Heart left ventricle (tissue), 16 donors: ENCODE measurements at regions not wholly inside any gene's neighbourhood (a gene's known extent, or its start where the extent isn't known, plus 50 kb on each side); places are given as distances from the start of the nearest gene placed in this dataset.
A peak's percentile ranks its signal among the peaks of the same experiment; 100 is the strongest.

ENCODE experiments used
- ATAC-seq, 4 donors: fragments of 200-7000 bp; cut with Tn5 transposase; one replicate each; pipeline ENCODE4 v1.9.1; 2020 to 2022; ENCODE audit warnings: moderate library complexity in 4 of 4, mild to moderate bottlenecking in 3 of 4, moderate number of reproducible peaks in 1 of 4
- DNase-seq, 5 donors: peaks; one replicate each; pipeline ENCODE4 v3.0.0-alpha.2; 2020
- H3K27ac ChIP-seq, 12 donors: fragments of 200-600 bp; sonication (generic) in 4 of 12; one replicate each; pipeline versions ENCODE4 v1.5.0 to v1.8.0; 2016 to 2022; ENCODE audit warnings: mild to moderate bottlenecking in 2 of 12
- H3K27me3 ChIP-seq, 9 donors: fragments of 200-600 bp; sonication (generic) in 2 of 9; one replicate each; pipeline versions ENCODE4 v1.5.1 to v1.8.0; 2016 to 2022; ENCODE audit warnings: mild to moderate bottlenecking in 3 of 9
- H3K36me3 ChIP-seq, 9 donors: fragments of 200-600 bp; sonication (generic) in 2 of 9; one replicate each; pipeline versions ENCODE4 v1.5.0 to v1.8.0; 2018 to 2022; ENCODE audit warnings: mild to moderate bottlenecking in 2 of 9
- H3K4me1 ChIP-seq, 12 donors: fragments of 200-600 bp; sonication (generic) in 4 of 12; one replicate each; pipeline versions ENCODE4 v1.5.0 to v1.8.0; 2016 to 2022; ENCODE audit warnings: mild to moderate bottlenecking in 3 of 12
- H3K4me3 ChIP-seq, 12 donors: fragments of 200-600 bp; sonication (generic) in 4 of 12; one replicate each; pipeline versions ENCODE4 v1.5.0 to v1.8.0; 2017 to 2022; ENCODE audit warnings: mild to moderate bottlenecking in 9 of 12, moderate library complexity in 4 of 12
- H3K9me3 ChIP-seq, 12 donors: fragments of 200-600 bp; sonication (generic) in 4 of 12; one replicate each; pipeline versions ENCODE4 v1.5.0 to v1.8.0; 2016 to 2022; ENCODE audit warnings: mild to moderate bottlenecking in 1 of 12
- POLR2A ChIP-seq, 2 donors: fragments of 450-650 bp; IDR thresholded peaks; one replicate each; pipeline ENCODE4 v1.6.1; 2017; ENCODE audit warnings: antibody characterized with exemption in 2 of 2, mild to moderate bottlenecking in 2 of 2, moderate library complexity in 2 of 2
- WGBS, 4 donors: extraction: QIAGEN DNeasy Blood & Tissue Kit in 2 of 4; methylation state at CpG; one replicate each; pipeline versions ENCODE4 v1.1.5 to v1.1.7; 2013 to 2018; 5-methylcytosine and 5-hydroxymethylcytosine counted together
- intact Hi-C, 10 donors: fragments of 100-400 bp; cut with DNase I; formaldehyde crosslinking; loops; one replicate each; pipeline versions ENCODE4 v1.11.1 to v1.14.2; 2022
- TF ChIP-seq, protein P1 (sequence below), 12 donors: fragments of 200-600 bp; sonication (generic) in 4 of 12; IDR thresholded peaks; one replicate each; pipeline versions ENCODE4 v1.5.0 to v1.8.0; 2018 to 2022; ENCODE audit warnings: antibody characterized with exemption in 12 of 12, mild to moderate bottlenecking in 5 of 12
- donor health status: ischemic (EF 13 %, LVEDD 7.1; RV severe dilation, severe dysfunction).
- donor health status: healthy with polysubstance abuse.
- donor health status: DM: no; HTN: yes; CAD: no.
- donor health status: DM: no; HTN: no; CAD: no.
- donor health status: ischemic (EF 25% LVEDD 6.9; RV normal size, moderate dysfunction).
- donor health status: ischemic (EF 25% LVEDD 5.7; RV mildly dilated, moderate dysfunction).
- donor health status: healthy.
- donor health status: DM: yes; HTN: yes; CAD: no.
- donor health status: ischemic (EF 35%, LVEDD 5.7; RV mildly dilated, moderate dysfunction).
- donor health status: nonischemic (EF 11% LVEDD 7.7; RV severe dilation, severe dysfunction).
- donor health status: DM: yes; HTN: yes; CAD: no.
- donor health status: PGD.
- donor health status: ischemic (EF 29% LVEDD 5.4; RV normal size, mild dysfunction).
- donor health status: nonischemic (EF 23%, LVEDD 6.1; RV moderate dilation, normal function).

DNA sequence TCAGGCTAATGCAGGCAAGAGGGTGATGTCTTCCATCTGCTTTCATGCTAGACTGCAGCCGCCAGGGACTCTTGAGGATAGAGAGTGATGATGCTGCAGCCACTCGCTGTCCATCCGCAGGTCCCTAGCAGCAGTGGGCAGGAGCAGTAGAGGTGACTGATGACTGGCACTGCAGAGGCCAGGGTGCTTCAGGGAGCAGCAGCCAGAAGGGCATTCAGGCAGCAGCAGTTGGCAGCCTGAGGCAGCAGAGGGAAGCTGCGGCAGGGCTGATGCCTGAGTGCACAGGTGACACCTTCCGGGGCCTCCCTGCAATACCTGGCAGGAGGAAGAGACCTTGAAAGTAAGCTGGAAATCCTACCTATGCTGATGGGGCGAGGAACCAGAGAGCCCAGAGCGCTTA is 214.2 kb downstream of the ICOS start:
- no peak for TF ChIP-seq POLR2A (IDR thresholded peaks at IDR 0.05)
- TF ChIP-seq, protein P1, sequence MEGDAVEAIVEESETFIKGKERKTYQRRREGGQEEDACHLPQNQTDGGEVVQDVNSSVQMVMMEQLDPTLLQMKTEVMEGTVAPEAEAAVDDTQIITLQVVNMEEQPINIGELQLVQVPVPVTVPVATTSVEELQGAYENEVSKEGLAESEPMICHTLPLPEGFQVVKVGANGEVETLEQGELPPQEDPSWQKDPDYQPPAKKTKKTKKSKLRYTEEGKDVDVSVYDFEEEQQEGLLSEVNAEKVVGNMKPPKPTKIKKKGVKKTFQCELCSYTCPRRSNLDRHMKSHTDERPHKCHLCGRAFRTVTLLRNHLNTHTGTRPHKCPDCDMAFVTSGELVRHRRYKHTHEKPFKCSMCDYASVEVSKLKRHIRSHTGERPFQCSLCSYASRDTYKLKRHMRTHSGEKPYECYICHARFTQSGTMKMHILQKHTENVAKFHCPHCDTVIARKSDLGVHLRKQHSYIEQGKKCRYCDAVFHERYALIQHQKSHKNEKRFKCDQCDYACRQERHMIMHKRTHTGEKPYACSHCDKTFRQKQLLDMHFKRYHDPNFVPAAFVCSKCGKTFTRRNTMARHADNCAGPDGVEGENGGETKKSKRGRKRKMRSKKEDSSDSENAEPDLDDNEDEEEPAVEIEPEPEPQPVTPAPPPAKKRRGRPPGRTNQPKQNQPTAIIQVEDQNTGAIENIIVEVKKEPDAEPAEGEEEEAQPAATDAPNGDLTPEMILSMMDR (IDR thresholded peaks at IDR 0.05), result no peak
- intact Hi-C loops, result no loop called here
- Histone ChIP-seq H3K27me3 (peaks cover 0 to 4% (median 0%) of the 10 kb centered on the region in 9 donors), H3K36me3 (no peaks in the 10 kb centered on the region), H3K4me3 (no peak overlapping the region), H3K9me3 (no peaks in the 10 kb centered on the region), H3K4me1 (peaks cover 0 to 18% (median 10%) of the 10 kb centered on the region in 12 donors), H3K27ac (no peak overlapping the region)
- DNase-seq (no peak), ATAC-seq (no peak)
- WGBS, 4 donors, result 85 to 93% (median 90%) methylated on average over 7 of the region's 7 CpGs

DNA sequence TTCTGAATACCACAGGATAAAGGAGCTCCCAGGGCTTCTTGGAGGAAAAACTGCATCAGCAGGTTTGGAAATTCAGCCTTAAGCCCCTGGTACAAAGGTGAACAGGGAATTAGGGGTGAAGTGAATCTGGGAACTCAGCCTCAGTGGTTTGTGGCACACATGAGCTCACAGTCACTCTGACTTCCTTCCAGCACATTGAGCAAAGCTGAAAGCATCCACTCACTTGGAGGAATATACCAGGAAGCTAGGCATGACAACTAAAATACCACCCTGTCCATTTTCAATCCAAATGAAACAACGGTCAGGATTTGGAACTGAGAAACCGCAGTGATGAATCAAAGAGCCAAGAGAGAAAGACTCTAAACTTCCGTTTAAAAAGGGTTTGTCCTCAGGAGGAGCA is 216.1 kb downstream of the ICOS start:
- intact Hi-C loops, result no loop called here
- Histone ChIP-seq H3K4me1 (peaks cover 0 to 16% (median 8%) of the 10 kb centered on the region in 12 donors), H3K4me3 (no peak overlapping the region), H3K27me3 (peaks cover 0 to 4% (median 0%) of the 10 kb centered on the region in 9 donors), H3K27ac (peak overlapping the region in 3 of 12 donors; percentile 1 to 15 (median 3)), H3K36me3 (no peaks in the 10 kb centered on the region), H3K9me3 (peaks cover 0 to 5% (median under 1%) of the 10 kb centered on the region in 12 donors)
- ATAC-seq (peak in 1 of 4 donors; percentile 31), DNase-seq (no peak)
- WGBS, 4 donors, result 29 to 47% (median 37%) methylated on average over 3 of the region's 3 CpGs
- TF ChIP-seq, protein P1 (IDR thresholded peaks at IDR 0.05), result no peak
- no peak for TF ChIP-seq POLR2A (IDR thresholded peaks at IDR 0.05)

DNA sequence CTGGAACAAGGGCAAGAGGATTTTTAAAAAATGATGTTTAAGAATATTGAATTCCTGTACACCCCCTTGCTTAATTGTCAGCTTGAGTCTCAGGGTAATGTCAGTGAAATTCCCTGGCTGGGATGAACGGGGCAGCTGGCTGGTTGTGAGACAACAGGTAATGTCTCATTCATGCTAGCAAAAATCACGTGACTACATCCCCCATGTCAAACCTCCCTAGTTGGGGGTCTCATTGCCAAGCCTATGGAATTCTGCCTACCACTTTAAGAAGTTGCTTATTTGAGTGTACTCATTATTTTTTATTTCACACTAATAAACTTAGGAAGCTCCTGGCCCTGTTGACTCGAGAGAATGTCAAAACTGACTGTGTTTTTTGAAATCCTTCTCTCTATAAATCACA is 218.3 kb downstream of the ICOS start:
- H3K36me3 ChIP-seq, result no peaks in the 10 kb centered on the region
- no peak for TF ChIP-seq POLR2A (IDR thresholded peaks at IDR 0.05)
- TF ChIP-seq, protein P1 (IDR thresholded peaks at IDR 0.05), result no peak
- H3K27me3 ChIP-seq, result no peaks in the 10 kb centered on the region
- H3K27ac ChIP-seq, result no peak overlapping the region
- peaks cover 0 to 16% (median 8%) of the 10 kb centered on the region in 12 donors for H3K4me1 ChIP-seq
- DNase-seq (no peak), ATAC-seq (no peak)
- intact Hi-C loops, result no loop called here
- peaks cover 0 to 9% (median 3%) of the 10 kb centered on the region in 12 donors for H3K9me3 ChIP-seq
- no peak overlapping the region for H3K4me3 ChIP-seq
- WGBS, 4 donors, result 86 to 92% (median 90%) methylated on average over 3 of the region's 3 CpGs

DNA sequence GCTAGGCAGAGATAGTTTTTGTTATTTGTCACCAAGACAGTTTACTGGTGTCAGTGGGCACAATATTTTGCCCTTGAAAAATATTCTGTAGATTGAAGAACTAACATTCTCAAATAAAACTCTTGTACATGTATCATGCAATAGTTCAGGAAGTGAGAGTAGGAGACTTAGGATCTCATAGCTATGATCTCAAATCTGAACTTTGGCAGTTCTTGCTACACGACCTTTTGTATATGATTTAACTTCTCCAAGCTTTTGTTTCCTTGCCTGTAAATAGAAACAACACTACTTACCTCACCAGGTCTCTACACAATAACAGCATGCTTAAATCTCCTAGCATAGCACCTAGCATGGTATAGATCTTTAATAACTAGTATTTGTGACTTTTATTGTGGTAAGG is 219.9 kb downstream of the ICOS start:
- Histone ChIP-seq H3K4me1 (peaks cover 0 to 16% (median 8%) of the 10 kb centered on the region in 12 donors), H3K27ac (no peak overlapping the region), H3K27me3 (no peaks in the 10 kb centered on the region), H3K4me3 (no peak overlapping the region), H3K36me3 (no peaks in the 10 kb centered on the region), H3K9me3 (peaks cover 0 to 9% (median 3%) of the 10 kb centered on the region in 12 donors)
- ATAC-seq (no peak), DNase-seq (no peak)
- WGBS, 4 donors, result 73 to 86% (median 78%) methylated on average over 1 of the region's 1 CpG
- intact Hi-C loops, result no loop called here
- TF ChIP-seq, protein P1 (IDR thresholded peaks at IDR 0.05), result no peak
- TF ChIP-seq POLR2A (IDR thresholded peaks at IDR 0.05), result no peak
